ENCODE measurements at regions not wholly inside any gene's neighbourhood (a gene's known extent, or its start where the extent isn't known, plus 50 kb on each side); places are given as distances from the start of the nearest gene placed in this dataset.
"Not testable (repeated sequence)": the region's sequence is repeated elsewhere in the genome, so short reads cannot be mapped to it uniquely, and the experiment has no call there.

- DNase-seq, result no peak
Measured at GRCh38 chr5:162487528-162488525, 420.3 kb downstream of the GABRG2 start.

GRCh38 chr5:162496100-162496808 is 428.7 kb downstream of the GABRG2 start:
- no peak for DNase-seq

GRCh38 chr5:162497455-162497854 is 429.9 kb downstream of the GABRG2 start:
- DNase-seq, result no peak

- no peak for DNase-seq
Measured at GRCh38 chr5:162502780-162503179, 435.2 kb downstream of the GABRG2 start.

- no peak for DNase-seq
Measured at GRCh38 chr5:162503796-162504195, 436.2 kb downstream of the GABRG2 start.

GRCh38 chr5:162512935-162513565 is 445.5 kb downstream of the GABRG2 start:
- DNase-seq, result no peak

DNA sequence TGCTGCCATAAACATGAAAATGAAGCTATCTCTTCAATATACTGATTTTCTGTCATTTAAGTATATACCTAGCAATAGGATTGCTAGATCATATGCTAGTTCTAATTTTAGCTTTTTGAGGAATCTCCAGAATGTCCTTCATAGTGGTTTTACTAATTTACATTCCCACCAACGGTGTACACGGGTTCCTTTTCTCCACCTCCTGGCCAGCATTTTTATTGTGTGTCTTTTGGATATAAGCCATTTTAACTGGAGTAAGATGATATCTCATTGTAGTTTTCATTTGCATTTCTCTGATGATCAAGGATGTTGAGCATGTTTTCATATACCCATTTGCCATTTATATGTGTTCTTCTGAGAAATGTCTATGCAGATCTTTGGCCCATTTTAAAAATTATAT is 446.5 kb downstream of the GABRG2 start:
- no peak for DNase-seq

GRCh38 chr5:162520878-162521277 is 453.3 kb downstream of the GABRG2 start:
- no peak for DNase-seq

- no peak for DNase-seq
Measured at GRCh38 chr5:162529209-162529608, 461.6 kb downstream of the GABRG2 start.

GRCh38 chr5:162529886-162530285 is 462.3 kb downstream of the GABRG2 start:
- DNase-seq, result no peak

- no peak for DNase-seq
Measured at GRCh38 chr5:162543437-162543836, 475.9 kb downstream of the GABRG2 start.

DNA sequence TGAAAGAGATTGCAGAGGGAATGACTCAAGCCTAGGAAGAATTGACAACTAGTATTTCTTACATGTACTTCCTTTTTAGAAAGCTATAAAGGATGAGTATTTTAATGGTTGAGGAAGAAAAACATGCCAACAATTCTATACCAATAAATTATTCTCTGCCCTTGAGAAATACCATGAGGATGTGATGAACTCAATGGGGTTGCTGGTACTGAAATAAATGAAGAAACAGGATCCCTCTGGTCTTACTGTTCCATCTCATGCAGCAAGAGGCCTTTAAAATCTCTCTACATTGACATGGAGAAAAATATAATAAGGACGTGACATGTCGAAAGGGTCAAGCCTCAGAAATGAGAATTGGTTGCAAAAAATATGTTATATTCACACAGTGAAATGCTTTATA is 477.3 kb downstream of the GABRG2 start:
- DNase-seq, result no peak

DNA sequence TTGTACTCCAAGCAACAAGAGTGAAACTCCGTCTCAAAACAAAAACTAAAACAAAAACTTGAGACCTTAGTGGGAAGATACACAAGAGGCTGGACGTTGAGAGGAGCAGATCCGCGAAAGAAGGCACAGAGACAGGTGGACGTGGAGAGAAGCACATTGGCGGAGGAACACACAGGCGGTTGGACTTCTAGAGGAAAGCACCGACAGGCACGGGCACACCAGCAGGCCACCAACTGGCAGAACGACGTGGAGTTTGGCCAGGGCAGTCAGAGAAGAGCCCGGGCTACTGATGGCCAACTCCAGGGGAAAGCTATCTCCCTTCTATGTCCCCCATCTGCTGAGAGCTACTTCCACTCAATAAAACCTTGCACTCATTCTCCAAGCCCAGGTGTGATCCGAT is 482.7 kb downstream of the GABRG2 start:
- no peak for DNase-seq

DNA sequence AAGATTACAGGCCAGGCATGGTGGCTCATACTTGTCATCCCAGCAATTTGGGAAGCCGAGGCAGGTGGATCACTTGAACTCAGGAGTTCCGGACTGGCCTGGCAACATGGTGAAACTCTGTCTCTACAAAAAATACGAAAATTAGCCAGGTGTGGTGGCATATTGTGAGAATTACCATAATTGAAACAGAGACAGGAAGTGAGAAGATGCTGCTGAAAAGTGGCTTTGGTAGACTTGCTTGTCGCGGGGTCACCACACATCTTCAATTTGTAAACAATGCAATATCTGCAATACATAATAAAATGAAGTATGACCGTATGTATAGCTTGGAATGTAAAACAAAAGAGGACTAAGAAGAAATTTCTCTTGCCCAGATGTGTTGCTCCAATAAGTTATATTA is 490.5 kb downstream of the GABRG2 start:
- DNase-seq, result no peak

DNA sequence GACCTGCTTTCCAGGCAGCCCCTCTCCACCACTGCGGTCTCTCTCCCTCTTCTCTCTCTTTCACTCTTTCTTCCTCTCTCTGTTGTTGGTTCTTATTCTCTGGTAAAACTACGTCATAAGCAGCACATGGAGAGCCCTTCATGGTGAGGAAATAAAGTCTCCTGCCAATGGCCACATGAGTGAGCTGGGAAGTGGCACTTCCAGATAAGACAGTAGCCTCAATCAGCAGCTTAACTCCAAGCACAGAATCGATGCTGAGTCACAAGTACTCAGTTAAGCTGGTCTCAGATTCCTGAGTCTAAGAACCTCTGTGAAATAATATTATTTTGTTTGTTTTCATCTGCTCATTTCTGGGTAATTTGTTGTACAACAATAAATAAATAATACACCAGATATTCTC is 500.1 kb downstream of the GABRG2 start:
- DNase-seq, result no peak

DNA sequence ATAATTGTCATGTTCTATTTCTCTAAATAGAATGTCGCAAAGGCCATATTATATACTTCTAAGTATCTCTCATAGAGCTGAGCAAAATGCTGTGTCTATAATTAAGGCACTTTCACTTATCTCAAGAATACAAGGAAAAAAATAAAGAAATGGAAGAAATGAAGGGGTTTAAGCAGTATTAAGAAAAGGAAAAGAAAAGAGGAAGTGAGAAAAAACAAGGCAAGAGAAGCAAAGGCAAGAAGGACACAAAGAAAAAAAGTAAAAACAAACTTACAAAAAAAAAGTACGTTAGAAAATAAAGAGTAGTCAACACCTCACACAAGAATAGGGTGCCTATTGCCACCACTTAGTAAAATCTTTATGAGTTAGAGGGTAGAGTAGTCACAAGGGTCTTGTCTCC is 506.2 kb downstream of the GABRG2 start:
- DNase-seq, result no peak

GRCh38 chr5:162591724-162592123 is 524.2 kb downstream of the GABRG2 start:
- no peak for DNase-seq

DNA sequence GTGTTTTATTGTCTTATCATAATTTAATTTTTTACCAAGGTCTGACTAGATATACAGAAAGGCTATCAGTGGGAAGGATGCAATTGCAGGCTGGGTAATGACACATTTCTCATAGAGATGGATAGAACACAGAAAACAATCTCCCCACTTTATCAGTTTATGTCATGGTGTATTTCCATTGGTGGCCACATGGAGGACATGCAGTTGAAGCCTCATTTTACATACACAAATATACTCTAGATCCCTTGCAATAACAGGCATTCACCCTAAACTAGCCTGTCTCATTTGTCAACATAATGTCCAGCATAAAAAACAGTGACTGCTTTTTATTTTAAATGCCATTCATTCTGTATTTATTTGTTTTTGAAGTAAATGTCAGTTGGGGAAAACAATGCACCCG is 526.3 kb downstream of the GABRG2 start:
- no peak for DNase-seq

- no peak for DNase-seq
Measured at GRCh38 chr5:162603443-162604070, 536.0 kb downstream of the GABRG2 start.

- no peak for DNase-seq
Measured at GRCh38 chr5:162607879-162608278, 540.3 kb downstream of the GABRG2 start.

GRCh38 chr5:162621726-162622263 is 554.2 kb downstream of the GABRG2 start:
- DNase-seq, result not testable (repeated sequence)

DNA sequence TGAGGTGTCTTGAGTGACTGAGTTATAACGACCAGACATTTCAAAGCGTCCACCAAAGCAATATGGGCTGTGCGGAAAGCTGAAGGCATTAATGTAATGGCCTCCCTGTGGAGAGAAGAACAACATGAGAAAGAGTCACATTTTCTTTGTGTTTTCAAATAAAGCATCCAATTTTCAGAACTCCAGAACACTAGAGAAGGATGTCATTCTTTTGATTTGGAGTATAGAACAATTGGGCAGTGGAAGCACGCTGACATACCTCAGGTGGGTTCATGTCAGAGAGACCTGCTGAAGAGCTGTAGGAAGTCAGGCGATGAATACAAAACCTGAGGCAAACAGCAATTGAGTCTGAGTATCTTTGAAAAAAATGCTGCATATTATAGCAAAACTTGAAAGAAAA is 556.5 kb downstream of the GABRG2 start:
- DNase-seq, result no peak

- DNase-seq, result no peak
Measured at GRCh38 chr5:162637481-162637880, 569.9 kb downstream of the GABRG2 start.

Measured in midbrain (tissue), 1 donor.